Frontal cortex (tissue), 3 donors: ENCODE measurements at regions not wholly inside any gene's neighbourhood (a gene's known extent, or its start where the extent isn't known, plus 50 kb on each side); places are given as distances from the start of the nearest gene placed in this dataset.
"Not testable (repeated sequence)": the region's sequence is repeated elsewhere in the genome, so short reads cannot be mapped to it uniquely, and the experiment has no call there.

Experiments
- DNase-seq, 2 donors: peaks; one replicate each; pipeline ENCODE4 v3.0.0; 2012; ENCODE audit warnings: low spot score in 2 of 2
- FAIRE-seq: peaks from 2 replicates; lab custom pipeline; 2012; peaks lifted over from hg19 to GRCh38; lab: Jason Lieb, UNC
- donor health status: control.
- donor health status: control.
- donor health status: control.

DNA sequence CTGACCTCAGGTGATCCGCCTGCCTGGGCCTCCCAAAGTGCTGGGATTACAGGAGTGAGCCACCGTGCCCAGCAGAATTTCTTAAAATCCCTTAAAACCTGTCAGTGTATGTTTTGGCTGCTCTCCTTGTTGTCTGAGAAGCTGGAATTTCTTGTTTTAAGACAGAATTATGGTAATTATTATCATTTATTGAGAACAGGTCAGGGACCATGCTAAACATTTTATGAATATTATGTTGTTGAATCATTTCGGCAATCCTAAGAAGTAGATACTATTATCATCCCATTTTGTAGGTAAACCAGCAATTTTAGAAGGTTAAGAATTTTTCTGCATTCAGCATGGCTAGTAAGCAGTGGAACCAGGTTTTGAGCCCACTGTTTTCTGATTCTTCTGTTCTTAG, 86.1 kb upstream of the AKIRIN2 start:
- DNase-seq, result no peak
- no peak for FAIRE-seq

DNA sequence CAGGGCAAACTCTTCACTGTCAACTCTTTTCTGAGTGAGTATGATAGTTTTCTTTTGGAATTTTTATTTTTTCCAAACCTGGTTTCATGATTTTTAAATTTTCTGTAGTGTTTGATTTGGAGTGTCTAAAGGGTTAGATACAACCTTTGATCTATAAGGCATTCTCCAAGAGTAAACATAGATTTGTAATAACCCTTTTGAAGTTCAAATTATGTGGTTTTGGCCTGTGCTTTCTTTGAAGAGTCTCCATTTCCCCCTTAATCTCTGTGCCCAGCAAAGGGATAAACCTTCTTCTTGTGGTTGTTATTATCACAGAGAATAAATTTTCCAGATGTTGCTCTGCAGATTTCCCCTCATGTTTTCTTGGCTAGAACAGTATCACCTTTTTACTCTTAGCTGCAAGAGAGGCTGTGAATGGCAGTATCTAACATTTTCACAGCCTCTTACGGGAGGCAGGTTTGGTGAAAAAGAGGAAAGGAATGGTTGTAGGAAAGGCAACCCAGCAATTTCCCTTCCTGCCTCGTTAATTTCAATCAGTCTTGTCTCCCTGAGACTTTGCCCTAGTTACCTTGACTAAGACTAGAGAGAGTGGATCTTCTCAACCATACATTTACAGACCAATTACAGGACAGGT, 83.3 kb upstream of the AKIRIN2 start:
- FAIRE-seq, result no peak
- no peak for DNase-seq

DNA sequence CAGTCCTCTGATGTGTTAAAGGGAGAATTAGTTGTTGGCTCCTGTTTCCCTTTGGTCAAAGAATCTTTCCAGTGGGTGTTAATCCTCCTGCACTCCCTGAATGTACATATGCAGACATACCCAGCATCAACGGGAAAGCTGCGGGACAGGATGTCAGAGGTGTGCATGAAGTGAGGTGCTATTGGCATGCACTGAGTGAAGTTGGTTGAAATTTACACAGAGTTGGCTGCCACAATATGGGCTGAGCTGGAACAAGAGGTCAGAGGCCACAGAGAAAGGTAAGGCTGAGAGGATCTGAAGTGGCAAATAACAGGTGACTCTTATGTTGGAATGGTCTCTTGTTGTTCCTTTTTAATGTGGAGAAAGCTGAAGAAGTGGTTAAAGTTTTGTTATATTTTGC, 82.7 kb upstream of the AKIRIN2 start:
- DNase-seq (no peak), FAIRE-seq (no peak)

DNA sequence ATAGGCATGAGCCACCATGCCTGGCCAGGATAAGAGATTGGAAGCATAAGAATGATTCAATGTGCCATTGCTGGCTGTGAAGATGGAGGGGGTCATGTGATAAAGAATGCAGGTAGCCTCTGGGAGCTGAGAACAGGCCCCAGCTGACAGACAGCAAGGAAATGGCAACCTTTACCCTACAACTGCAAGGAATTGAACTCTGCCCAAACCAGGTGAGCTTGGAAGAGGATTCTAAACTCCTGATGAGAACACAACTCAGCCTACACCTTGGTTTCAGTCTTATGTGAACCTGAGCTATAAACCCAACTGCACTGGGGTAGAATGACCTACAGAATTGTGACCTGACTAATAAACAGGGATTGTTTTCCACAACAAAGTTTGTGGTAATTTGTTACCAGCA, 82.0 kb upstream of the AKIRIN2 start:
- no peak for FAIRE-seq

DNA sequence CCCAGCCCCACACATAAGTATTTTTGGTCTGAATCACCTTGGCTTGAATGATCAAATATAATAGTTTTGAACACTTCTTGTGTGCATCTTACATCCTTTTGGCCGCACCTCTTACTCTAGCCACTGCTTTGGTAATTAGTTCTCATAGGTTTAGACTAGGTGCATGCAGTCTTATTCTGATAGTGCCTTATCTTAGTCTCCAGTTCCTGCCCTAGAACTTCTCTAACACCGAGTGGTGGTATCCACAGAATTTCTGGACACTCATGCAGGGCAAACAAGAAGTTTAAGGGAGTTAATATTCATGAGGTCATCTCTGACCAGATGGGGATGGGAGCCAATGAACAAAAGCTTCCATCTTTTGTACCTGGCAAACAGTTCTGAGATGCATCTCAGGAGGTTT, 77.5 kb upstream of the AKIRIN2 start:
- no peak for FAIRE-seq
- DNase-seq, result no peak

More for the DNA sequence above, 82.0 kb upstream of the AKIRIN2 start:
- no peak for DNase-seq

DNA sequence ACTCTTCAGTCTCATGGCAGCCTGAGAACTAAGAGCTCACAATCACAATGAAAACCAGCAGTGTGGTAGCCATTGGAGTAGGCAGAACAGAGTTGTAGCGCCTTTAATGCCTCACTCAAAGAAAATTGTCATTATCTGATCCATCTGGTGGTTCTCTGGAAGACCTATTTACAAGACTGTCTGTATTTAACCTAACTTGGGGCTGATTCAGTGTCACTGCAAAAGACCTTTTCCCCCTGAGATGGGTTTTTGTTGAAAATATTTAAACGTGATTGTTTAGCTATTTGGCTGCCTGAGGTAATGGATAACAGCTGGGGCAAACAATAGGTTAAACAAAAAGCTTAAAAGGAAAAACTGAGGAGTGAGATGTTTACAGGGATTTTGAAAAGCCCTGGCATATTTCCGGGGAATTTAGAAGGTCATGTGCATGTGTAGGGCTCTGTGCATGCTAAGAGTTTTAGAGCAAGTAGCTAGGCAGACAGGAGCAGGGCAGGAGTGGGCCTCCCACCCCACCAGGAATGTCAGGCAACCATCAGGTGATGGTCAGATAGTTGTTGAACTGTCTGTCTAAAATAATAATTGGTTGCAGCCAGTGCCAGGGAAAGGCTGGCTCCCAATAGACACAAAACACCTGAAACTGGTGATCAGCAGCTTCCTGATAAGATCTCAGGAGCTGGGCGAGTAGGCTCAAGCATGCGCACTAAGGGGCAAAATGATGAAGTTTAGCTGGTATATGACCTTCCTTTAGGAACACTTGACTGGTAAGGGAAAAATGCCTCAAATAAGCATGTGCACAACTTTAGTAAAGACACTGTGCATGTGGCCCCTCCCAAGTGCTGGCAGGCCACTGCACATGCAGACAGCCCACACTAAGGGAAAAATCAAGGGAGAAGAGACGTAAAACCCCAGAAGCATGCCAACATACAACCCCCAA, 70.8 kb upstream of the AKIRIN2 start:
- no peak for DNase-seq
- FAIRE-seq, result no peak

DNA sequence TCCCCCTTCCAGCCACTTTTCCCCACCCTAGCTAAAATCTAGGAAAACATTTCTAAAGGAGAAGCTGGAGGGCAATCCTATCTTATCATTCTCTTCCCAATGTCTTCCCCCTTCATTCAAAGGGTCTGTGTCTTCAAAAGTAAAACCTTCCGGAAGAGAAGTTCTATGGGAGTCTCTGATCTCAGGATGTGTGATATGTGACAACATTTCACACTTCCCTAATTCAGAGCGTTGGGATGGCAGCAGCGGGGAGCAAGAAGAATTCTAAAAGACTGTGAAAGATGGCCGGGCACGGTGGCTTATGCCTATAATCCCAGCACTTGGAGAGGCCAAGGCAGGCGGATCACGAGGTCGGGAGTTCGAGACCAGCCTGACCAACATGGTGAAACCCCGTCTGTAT, 65.4 kb upstream of the AKIRIN2 start:
- FAIRE-seq (no peak), DNase-seq (no peak)

DNA sequence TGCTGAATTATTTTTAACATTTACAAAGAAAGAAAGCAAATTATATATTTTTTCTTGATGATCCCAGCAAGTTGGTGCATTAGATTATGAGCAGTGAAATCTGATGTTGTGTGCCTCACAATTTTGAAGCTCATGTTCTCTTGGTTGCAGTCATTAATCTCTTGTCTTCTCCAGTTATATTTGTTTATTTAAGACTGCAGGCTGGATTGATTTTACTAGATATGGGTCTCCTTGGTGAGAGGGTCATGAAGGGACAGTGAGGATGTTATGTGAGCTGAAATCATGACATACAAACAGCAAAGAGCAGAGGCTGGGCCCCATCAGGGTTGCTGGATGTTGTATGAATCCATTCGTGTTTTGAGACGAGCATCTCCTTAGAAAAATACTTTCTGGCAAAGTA, 64.2 kb upstream of the AKIRIN2 start:
- FAIRE-seq (no peak), DNase-seq (no peak)

DNA sequence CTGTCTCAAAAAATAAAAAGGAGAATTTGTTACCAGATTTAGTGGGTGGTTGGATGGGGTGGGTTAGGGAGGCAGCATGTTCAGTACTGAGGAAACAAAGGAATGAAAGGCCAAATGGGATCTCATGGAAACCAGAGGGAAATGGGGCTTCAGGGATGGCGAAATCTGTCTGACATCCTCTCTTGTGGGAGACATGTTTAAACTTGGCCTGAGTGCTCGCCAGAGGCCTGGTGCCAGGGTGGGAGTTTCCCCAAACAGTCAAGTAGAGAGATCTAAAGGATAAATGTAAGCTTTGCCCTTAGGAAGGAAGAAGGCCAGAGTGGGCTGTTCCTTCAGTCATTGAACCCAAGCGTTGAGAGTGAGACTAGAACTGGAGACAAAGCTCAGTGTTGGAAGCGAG, 61.9 kb upstream of the AKIRIN2 start:
- no peak for FAIRE-seq
- DNase-seq, result no peak

DNA sequence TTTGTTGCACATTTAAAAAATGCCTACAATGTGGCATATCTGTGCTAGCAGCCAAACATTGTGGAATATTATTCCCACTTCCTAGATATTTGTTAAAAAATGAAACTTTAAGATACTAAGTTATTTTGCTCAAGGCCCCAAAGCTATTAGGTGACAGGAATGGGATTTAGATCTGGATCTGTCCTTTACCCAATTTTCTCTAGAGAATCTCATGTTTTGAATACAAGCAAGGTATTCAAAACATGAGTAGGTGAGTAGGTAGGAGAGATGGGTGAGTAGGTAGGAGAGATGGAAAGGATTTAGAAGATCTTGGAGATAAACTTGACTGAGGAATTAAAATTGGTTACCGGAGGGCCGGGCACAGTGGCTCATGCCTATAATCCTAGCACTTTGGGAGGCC, 61.2 kb upstream of the AKIRIN2 start:
- FAIRE-seq (no peak), DNase-seq (no peak)

DNA sequence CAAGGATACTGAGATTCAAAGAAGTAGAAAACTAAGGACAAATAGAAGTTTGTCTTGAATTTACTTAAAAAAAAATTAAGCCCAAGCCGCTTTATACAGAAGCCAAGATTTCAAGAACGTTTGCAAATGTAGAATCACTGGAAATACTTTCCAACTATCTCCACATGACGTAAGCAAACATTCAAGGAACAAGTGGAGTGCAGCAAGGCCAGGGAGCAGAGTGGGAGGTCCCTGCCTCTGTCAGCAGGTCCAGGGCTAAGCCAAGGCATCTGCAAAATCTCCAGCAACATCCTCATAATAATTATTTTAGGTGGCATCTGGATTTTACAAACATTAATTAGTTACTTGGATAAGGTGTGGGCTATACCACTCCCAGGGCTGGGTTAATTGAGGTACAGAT, 60.1 kb upstream of the AKIRIN2 start:
- FAIRE-seq, result no peak
- no peak for DNase-seq

DNA sequence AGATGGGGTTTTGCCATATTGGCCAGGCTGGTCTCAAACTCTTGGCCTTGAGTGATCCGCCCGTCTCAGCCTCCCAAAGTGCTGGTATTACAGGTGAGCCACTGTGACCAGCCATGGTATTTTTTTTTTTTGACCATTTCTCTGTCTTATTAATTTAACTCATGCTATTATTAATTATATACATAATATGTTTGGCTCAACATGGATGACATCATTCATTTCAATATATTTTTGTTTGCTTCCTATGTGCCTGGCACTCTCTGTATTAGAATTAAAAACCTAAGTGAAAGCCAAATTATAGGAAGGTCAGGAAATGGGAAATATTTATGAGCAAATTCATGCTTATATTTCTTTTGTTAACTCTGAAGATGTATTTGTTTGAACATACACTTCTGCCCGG, 55.8 kb upstream of the AKIRIN2 start:
- FAIRE-seq (no peak), DNase-seq (no peak)

DNA sequence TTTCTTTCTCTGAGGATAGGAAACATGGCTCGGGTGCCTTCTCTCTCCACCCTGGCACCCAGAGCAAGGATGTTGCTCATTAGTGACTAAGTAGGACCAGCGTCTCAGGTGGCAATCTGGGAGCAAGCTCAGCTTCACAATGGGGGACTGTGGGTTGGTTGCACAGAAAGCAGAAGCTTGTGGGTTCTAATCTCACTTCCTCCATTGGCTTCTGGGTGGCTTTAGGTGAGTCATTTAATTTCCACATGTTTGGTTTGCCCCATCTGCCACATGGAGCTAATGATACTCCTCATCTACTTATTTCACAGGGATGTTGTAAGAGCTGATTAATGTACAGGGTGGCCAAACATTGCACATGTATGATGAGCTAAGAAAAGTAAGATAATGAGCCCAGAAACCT, 54.8 kb upstream of the AKIRIN2 start:
- FAIRE-seq, result no peak
- DNase-seq, result peak in 1 of 2 donors; percentile 28

DNA sequence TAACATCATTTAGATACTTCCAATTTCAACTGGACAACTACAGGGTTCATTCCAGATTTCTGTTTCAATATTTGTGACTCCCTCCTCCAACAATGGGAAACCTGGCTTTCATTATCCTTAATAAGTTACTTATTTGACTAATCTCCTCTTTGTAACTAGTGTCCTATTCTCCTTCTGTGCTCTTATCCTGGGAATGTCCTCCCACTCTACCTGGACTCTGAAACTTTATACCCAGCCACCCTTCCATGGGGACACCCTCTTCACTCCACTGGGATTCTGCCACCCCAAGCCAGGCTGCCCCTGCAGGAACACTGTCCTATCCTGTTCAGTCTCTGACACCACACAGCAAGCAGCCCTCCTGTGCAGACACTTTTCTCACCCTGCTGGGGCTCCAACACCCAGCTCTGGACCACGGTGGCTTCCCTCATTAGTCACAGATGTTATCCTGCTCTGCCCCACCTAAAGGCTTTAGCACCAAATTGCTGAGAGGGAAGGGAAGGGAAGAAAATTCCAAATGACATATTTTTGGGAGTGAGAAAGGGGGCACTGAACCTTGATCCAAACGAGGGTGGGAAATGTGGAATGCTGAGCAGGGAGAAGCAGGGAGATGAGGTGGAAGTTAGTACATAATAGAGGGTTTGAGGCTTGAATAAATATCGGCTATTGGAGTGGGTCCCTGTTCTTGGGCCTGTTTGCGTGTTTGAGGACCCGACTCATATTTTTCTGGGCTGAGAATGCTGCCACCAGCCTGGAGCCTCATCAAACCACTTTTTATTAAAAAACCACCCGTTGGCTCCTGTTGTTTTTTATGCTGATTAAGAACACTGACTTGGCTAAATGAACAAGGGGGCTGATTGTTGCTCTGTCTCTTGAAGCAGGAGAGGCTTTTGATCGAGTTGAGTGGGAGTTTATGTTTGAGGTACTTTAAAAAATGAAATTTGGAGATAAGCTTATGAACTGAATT, 54.0 kb upstream of the AKIRIN2 start:
- no peak for FAIRE-seq
- DNase-seq, result no peak

DNA sequence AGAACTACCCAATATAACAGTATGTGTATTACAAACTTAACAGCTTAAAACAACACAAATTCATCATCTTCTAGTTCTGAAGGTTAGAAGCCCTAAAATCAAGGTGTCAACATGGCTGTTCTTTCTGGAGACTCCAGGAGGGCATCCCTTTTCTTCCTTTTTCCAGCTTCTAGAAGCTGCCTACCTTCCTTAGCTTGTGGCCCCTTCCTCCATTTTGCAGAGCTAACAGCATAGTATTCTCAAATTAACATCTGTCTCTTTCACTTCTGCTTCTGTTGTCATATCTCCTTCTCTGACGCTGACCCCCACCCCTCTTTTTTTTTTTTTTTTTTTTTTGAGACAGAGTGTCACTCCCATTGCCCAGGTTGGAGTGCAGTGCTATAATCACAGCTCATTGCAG, 52.8 kb upstream of the AKIRIN2 start:
- DNase-seq (no peak), FAIRE-seq (no peak)

DNA sequence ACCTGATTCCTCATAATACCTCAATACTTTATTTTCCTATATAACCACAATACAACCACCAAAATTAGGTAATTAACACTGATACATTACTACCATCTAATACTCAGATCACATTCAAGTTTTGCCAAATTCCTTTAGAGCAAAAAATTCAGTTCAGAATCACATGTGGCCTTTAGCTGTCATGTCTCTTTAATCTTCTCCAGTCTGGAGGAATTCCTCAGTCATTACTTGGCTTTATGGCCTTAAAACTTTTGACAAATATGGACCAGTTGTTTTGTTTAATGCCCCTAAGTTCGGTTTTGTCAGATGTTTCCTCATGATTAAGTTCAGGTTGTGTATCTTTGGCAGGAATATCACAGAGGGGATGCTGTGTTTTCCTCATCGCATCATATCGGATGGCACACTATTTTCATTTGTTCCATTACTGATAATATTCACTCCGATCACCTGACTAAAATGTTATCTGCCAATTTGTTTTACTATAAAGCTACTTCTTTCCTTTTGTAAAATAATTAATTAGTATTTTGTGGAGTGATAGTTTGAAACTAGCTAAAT, 51.2 kb upstream of the AKIRIN2 start:
- no peak for FAIRE-seq
- no peak for DNase-seq

DNA sequence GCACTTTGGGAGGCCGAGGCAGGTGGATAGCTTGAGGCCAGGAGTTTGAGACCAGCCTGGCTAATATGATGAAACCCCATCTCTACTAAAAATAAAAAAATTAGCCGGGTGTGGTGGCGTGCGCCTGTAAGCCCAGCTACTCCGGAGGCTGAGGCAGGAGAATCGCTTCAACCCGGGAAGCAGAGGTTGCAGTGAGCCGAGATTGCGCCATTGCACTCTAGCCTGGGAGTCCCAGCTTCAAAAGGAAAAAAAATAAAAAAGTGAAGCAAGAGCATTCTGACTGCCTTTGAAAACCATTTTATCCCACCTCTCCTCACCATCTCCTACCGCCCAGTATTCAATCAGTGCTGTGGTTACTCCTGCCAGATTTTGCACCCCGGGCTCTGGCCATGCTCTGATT, 50.5 kb upstream of the AKIRIN2 start:
- not testable (repeated sequence) for DNase-seq, FAIRE-seq
